Subcutaneous abdominal adipose tissue (tissue), 5 donors: ENCODE measurements at regions not wholly inside any gene's neighbourhood (a gene's known extent, or its start where the extent isn't known, plus 50 kb on each side); places are given as distances from the start of the nearest gene placed in this dataset.

Source experiments
- H3K27ac ChIP-seq: one replicate; pipeline ENCODE4 v1.7.0; 2013; ENCODE audit warnings: low read depth, mild to moderate bottlenecking, inconsistent platforms, low read length, moderate library complexity
- H3K27me3 ChIP-seq, 5 donors: one replicate each; pipeline ENCODE4 v1.7.0; 2013; ENCODE audit warnings: low read length in 5 of 5, inconsistent platforms in 1 of 5; ENCODE audit not compliant: control insufficient read depth in 5 of 5, insufficient read depth in 4 of 5
- H3K36me3 ChIP-seq, 5 donors: one replicate each; pipeline ENCODE4 v1.7.0; 2013; ENCODE audit warnings: low read length in 5 of 5; ENCODE audit not compliant: control insufficient read depth in 5 of 5, insufficient read depth in 5 of 5
- H3K4me1 ChIP-seq, 5 donors: one replicate each; pipeline ENCODE4 v1.7.0; 2013; ENCODE audit warnings: low read length in 5 of 5, mild to moderate bottlenecking in 3 of 5, moderate library complexity in 1 of 5; ENCODE audit not compliant: control insufficient read depth in 5 of 5, insufficient read depth in 5 of 5
- H3K4me3 ChIP-seq, 5 donors: one replicate each; pipeline ENCODE4 v1.7.0; 2013; ENCODE audit warnings: low read length in 5 of 5, low read depth in 1 of 5
- H3K9ac ChIP-seq, 5 donors: one replicate each; pipeline ENCODE4 v1.7.0; 2013; ENCODE audit warnings: low read length in 5 of 5, mild to moderate bottlenecking in 4 of 5, moderate library complexity in 3 of 5
- H3K9me3 ChIP-seq, 5 donors: one replicate each; pipeline ENCODE4 v1.7.0; 2013; ENCODE audit warnings: low read length in 5 of 5; ENCODE audit not compliant: control insufficient read depth in 5 of 5
- donor health status: healthy.
- donor health status: healthy.
- donor health status: healthy.
- donor health status: healthy.
- donor health status: healthy.

GRCh38 chr3:19775765-19776164 lies 158.3 kb downstream of the EFHB start:
- Histone ChIP-seq H3K27me3 (no peaks in the 10 kb centered on the region), H3K9ac (no peak overlapping the region), H3K4me1 (no peaks in the 10 kb centered on the region), H3K36me3 (no peaks in the 10 kb centered on the region), H3K4me3 (no peak overlapping the region), H3K27ac (no peak overlapping the region), H3K9me3 (no peaks in the 10 kb centered on the region)

DNA sequence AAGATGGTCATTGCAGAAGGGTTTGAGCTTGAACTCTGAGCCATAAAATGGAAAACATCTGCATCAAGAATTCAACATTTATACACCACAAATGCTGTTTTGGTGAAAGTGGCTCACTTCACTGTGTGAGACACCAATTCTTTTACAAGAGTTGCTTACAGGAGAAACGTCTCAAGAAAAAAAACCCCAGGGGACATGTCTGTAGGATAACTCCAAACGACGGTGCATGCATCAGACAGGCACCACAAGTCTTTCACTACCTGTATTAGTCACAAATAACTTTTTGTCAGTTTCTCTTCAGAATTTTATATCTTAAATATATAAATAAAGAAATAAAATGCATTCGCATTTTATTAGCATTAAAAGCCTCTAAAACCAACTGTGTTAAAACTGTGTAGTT lies 164.3 kb downstream of the EFHB start:
- no peak overlapping the region for H3K9ac ChIP-seq
- no peaks in the 10 kb centered on the region for H3K9me3 ChIP-seq
- no peak overlapping the region for H3K27ac ChIP-seq
- no peak overlapping the region for H3K4me3 ChIP-seq
- H3K27me3 ChIP-seq: no peaks in the 10 kb centered on the region
- H3K4me1 ChIP-seq: no peaks in the 10 kb centered on the region
- no peaks in the 10 kb centered on the region for H3K36me3 ChIP-seq

- Histone ChIP-seq H3K9me3 (peaks cover 0 to 2% (median 0%) of the 10 kb centered on the region in 5 donors), H3K27ac (no peak overlapping the region), H3K36me3 (no peaks in the 10 kb centered on the region), H3K9ac (no peak overlapping the region), H3K4me3 (no peak overlapping the region), H3K27me3 (no peaks in the 10 kb centered on the region), H3K4me1 (no peaks in the 10 kb centered on the region)
Measured at GRCh38 chr3:19765954-19766353, 168.1 kb downstream of the EFHB start.

DNA sequence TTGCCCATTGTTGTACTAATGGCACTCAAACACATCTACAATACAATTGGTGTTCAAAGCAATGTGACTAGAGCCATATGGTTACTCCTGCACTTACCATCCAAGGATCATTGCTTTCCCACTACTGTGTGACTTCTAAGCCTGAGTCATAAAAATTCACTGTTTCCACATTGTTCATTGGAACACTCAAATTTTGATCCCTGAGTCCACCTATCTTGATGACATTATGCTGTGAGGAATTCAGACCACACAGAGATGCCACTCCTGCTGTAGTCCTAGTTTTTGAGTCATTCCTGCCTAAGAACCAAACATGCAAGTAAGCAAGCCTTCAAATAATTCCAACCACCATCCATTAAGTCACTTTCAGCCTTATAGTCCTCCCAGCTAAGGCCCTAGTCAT lies 176.2 kb downstream of the EFHB start:
- Histone ChIP-seq H3K9me3 (peaks cover 0 to 4% (median 0%) of the 10 kb centered on the region in 5 donors), H3K4me3 (no peak overlapping the region), H3K27me3 (no peaks in the 10 kb centered on the region), H3K36me3 (no peaks in the 10 kb centered on the region), H3K9ac (no peak overlapping the region), H3K4me1 (no peaks in the 10 kb centered on the region), H3K27ac (no peak overlapping the region)

DNA sequence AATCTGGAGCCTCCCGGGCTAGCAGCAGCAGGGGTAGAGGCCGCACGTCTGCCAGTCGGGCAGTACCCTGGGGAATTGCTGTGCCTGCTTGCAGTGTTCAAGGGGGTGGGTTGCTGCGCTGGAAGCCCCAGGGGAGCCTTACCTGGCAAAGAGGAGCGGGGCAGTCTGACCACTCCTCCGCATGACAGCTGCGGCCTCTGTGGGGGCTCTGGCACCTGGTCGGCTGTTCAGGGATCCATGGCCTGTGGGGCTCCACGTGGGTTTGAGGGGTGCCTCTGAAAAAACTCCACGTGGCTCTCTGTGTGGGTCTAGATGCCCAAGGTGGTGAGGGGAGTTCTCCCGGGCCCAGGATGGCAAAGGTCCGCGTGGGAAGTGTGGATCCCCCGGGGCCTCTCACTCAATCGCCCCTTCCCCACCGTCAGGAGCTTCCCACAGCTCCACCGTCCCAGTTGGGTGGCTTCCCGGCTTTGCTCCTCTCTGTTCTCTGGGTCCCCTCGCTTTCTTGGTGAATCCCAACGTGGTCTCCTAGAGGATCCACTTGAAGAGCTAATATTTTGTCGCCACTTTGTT lies 184.5 kb downstream of the EFHB start:
- no peak overlapping the region for H3K4me3 ChIP-seq
- H3K27me3 ChIP-seq: no peaks in the 10 kb centered on the region
- no peak overlapping the region for H3K9ac ChIP-seq
- H3K9me3 ChIP-seq: peaks cover 0 to 7% (median 4%) of the 10 kb centered on the region in 5 donors
- H3K36me3 ChIP-seq: no peaks in the 10 kb centered on the region
- H3K4me1 ChIP-seq: no peaks in the 10 kb centered on the region
- no peak overlapping the region for H3K27ac ChIP-seq

DNA sequence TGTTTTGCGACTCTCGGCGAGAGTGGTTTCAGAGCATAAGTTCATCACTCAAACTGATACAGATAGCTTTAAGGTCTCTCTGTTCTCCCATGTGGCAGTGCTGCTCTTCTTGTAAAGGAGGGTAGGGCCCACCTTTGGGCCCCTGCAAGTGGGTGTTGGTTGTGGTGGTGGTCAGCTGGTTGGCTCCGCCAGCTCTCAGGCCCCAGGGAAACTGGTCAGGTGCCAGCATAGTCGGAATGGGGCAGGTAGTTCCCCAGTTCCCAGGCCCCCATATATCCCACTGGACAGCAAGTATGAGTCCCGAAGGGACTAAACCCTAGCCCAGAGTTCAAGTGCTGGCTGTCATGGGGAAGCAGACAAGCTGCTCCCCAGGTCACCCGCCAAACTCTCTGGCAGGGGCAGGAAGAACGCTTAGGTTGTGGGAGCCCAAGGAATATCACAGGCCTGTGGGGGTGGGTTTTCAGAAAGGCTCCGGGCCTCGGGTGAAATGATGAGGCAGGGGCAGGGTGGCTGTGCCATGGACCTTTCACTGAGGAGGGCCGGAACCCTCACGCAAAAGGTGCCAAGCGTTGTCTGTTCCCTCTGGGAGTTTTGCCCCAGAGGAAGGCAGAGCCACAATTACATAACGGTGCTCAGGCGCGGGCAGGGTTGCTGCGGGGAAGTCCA lies 185.1 kb downstream of the EFHB start:
- H3K4me1 ChIP-seq: no peaks in the 10 kb centered on the region
- H3K27me3 ChIP-seq: no peaks in the 10 kb centered on the region
- peaks cover 0 to 7% (median 4%) of the 10 kb centered on the region in 5 donors for H3K9me3 ChIP-seq
- H3K9ac ChIP-seq: no peak overlapping the region
- no peak overlapping the region for H3K27ac ChIP-seq
- no peaks in the 10 kb centered on the region for H3K36me3 ChIP-seq
- no peak overlapping the region for H3K4me3 ChIP-seq

DNA sequence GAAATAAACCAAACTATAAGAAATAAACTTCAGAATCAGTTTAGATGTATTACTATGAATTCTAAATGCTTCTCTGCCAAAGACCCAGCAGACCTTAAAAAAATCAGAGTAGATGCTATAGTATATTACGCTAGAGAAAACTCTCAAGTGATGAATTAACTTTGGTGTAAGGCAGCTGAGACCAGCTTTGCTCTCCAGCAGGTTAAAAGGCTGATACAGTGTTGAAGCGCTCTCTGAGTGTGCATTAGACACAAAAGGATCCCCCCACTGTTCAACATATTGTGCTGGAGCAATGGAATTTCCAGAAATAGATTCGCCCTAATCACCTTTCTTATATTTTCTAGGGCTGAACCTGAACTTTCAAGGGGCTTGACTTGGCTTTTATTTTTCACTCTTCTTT lies 190.0 kb downstream of the EFHB start:
- Histone ChIP-seq H3K4me3 (no peak overlapping the region), H3K27me3 (no peaks in the 10 kb centered on the region), H3K27ac (no peak overlapping the region), H3K36me3 (no peaks in the 10 kb centered on the region), H3K4me1 (no peaks in the 10 kb centered on the region), H3K9me3 (peaks cover 0 to 3% (median 0%) of the 10 kb centered on the region in 5 donors), H3K9ac (no peak overlapping the region)

GRCh38 chr3:19742935-19743334 lies 191.1 kb downstream of the EFHB start:
- Histone ChIP-seq H3K4me1 (no peaks in the 10 kb centered on the region), H3K9ac (no peak overlapping the region), H3K36me3 (no peaks in the 10 kb centered on the region), H3K27ac (no peak overlapping the region), H3K9me3 (no peaks in the 10 kb centered on the region), H3K27me3 (no peaks in the 10 kb centered on the region), H3K4me3 (no peak overlapping the region)

- no peak overlapping the region for H3K9ac ChIP-seq
- no peaks in the 10 kb centered on the region for H3K27me3 ChIP-seq
- no peak overlapping the region for H3K4me3 ChIP-seq
- no peak overlapping the region for H3K27ac ChIP-seq
- no peaks in the 10 kb centered on the region for H3K9me3 ChIP-seq
- H3K4me1 ChIP-seq: no peaks in the 10 kb centered on the region
- H3K36me3 ChIP-seq: no peaks in the 10 kb centered on the region
Measured at GRCh38 chr3:19739504-19739903, 194.5 kb downstream of the EFHB start.

- no peaks in the 10 kb centered on the region for H3K27me3 ChIP-seq
- no peaks in the 10 kb centered on the region for H3K9me3 ChIP-seq
- H3K9ac ChIP-seq: no peak overlapping the region
- no peaks in the 10 kb centered on the region for H3K4me1 ChIP-seq
- no peaks in the 10 kb centered on the region for H3K36me3 ChIP-seq
- no peak overlapping the region for H3K4me3 ChIP-seq
- H3K27ac ChIP-seq: no peak overlapping the region
Measured at GRCh38 chr3:19738846-19739245, 195.2 kb downstream of the EFHB start.
